PC-9 (cell line): ENCODE measurements at regions not wholly inside any gene's neighbourhood (a gene's known extent, or its start where the extent isn't known, plus 50 kb on each side); places are given as distances from the start of the nearest gene placed in this dataset.

Source experiments
- EZH2 ChIP-seq: fragments of 200-600 bp; sonication (generic); IDR thresholded peaks from 2 replicates; pipeline ENCODE4 v1.8.0; 2017; ENCODE audit warnings: antibody characterized with exemption, low read depth
- TF ChIP-seq, protein P1 (sequence below): fragments of 200-600 bp; sonication (generic); conservative IDR thresholded peaks from 2 replicates; pipeline ENCODE4 v1.6.1; 2017; ENCODE audit warnings: mixed run types, antibody characterized with exemption, mild to moderate bottlenecking, moderate library complexity

GRCh38 chr5:167295681-167296005 lies 995.8 kb upstream of the WWC1 start:
- no peak for TF ChIP-seq EZH2
- TF ChIP-seq, protein P1, sequence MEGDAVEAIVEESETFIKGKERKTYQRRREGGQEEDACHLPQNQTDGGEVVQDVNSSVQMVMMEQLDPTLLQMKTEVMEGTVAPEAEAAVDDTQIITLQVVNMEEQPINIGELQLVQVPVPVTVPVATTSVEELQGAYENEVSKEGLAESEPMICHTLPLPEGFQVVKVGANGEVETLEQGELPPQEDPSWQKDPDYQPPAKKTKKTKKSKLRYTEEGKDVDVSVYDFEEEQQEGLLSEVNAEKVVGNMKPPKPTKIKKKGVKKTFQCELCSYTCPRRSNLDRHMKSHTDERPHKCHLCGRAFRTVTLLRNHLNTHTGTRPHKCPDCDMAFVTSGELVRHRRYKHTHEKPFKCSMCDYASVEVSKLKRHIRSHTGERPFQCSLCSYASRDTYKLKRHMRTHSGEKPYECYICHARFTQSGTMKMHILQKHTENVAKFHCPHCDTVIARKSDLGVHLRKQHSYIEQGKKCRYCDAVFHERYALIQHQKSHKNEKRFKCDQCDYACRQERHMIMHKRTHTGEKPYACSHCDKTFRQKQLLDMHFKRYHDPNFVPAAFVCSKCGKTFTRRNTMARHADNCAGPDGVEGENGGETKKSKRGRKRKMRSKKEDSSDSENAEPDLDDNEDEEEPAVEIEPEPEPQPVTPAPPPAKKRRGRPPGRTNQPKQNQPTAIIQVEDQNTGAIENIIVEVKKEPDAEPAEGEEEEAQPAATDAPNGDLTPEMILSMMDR = no peak
